Transverse colon (tissue), 4 donors: ENCODE measurements at regions not wholly inside any gene's neighbourhood (a gene's known extent, or its start where the extent isn't known, plus 50 kb on each side); places are given as distances from the start of the nearest gene placed in this dataset.
A peak's percentile ranks its signal among the peaks of the same experiment; 100 is the strongest.

Source experiments
- DNase-seq: peaks from one replicate; pipeline ENCODE4 v3.0.0-alpha.2; 2019
- H3K27ac ChIP-seq, 4 donors: fragments of 200-600 bp; sonication (generic); 2 replicates each; pipeline ENCODE4 v1.5.1; 2016 to 2018; ENCODE audit warnings: inconsistent platforms in 4 of 4
- H3K27me3 ChIP-seq: fragments of 200-600 bp; sonication (generic); 2 replicates; pipeline ENCODE4 v1.5.1; 2017; ENCODE audit warnings: inconsistent platforms
- H3K36me3 ChIP-seq, 4 donors: fragments of 200-600 bp; sonication (generic); 2 replicates each; pipeline ENCODE4 v1.5.1; 2017 to 2019; ENCODE audit warnings: inconsistent platforms in 4 of 4
- H3K4me1 ChIP-seq, 4 donors: fragments of 200-600 bp; sonication (generic); 2 replicates each; pipeline ENCODE4 v1.5.1; 2017 to 2020; ENCODE audit warnings: inconsistent platforms in 4 of 4
- H3K4me3 ChIP-seq, 4 donors: fragments of 200-600 bp; sonication (generic); 1 replicate in 1 of 4; 2 replicates in 3 of 4; pipeline versions ENCODE4 v1.5.1 to v1.6.1; 2017 to 2019; ENCODE audit warnings: inconsistent platforms in 4 of 4
- H3K9me3 ChIP-seq, 2 donors: fragments of 200-600 bp; sonication (generic); 2 replicates each; pipeline ENCODE4 v1.5.1; 2017 to 2019; ENCODE audit warnings: inconsistent platforms in 2 of 2
- CTCF ChIP-seq, 5 experiments: fragments of 200-600 bp in 3 of 5; fragments of 450-650 bp in 2 of 5; sonication (generic) in 3 of 5; IDR thresholded peaks; 1 replicate in 2 of 5; 2 replicates in 3 of 5; pipeline ENCODE4 v1.5.1; 2016 to 2017; ENCODE audit warnings: antibody characterized with exemption in 5 of 5, inconsistent platforms in 3 of 5, mild to moderate bottlenecking in 2 of 5, moderate library complexity in 1 of 5
- EP300 ChIP-seq: sonication (generic); formaldehyde crosslinking; IDR thresholded peaks from one replicate; pipeline ENCODE4 v1.6.1; 2017; ENCODE audit warnings: antibody characterized with exemption, low read depth
- POLR2A ChIP-seq: fragments of 450-650 bp; IDR thresholded peaks from one replicate; pipeline ENCODE4 v1.6.1; 2016; ENCODE audit warnings: antibody characterized with exemption, mild to moderate bottlenecking, moderate library complexity
- POLR2AphosphoS5 ChIP-seq, 3 donors: sonication (generic); formaldehyde crosslinking; IDR thresholded peaks; one replicate each; pipeline ENCODE4 v1.6.1; 2016; ENCODE audit warnings: antibody characterized with exemption in 3 of 3
- WGBS, 2 donors: methylation state at CpG; one replicate each; pipeline ENCODE4 v1.1.5; 2018; ENCODE audit warnings: low coverage in 1 of 2; 5-methylcytosine and 5-hydroxymethylcytosine counted together
- in situ Hi-C, 4 donors: fragments of 200-750 bp; cut with MboI; loops; one replicate each; pipeline versions ENCODE4 v1.15.0 to v1.15.1; 2017; ENCODE audit warnings: low sequenced_read_pairs in 3 of 4, low pct_ligation_motif_present in 1 of 4, low pct_unique_long_range_greater_than_20kb in 1 of 4
- intact Hi-C: fragments of 100-400 bp; cut with DNase I; formaldehyde crosslinking; loops from one replicate; pipeline ENCODE4 v1.15.1; 2023; ENCODE audit warnings: low total_unique reads

GRCh38 chr5:34474573-34475021 lies 181.5 kb upstream of the RAI14 start:
- H3K9me3 ChIP-seq, result no peaks in the 10 kb centered on the region
- no peaks in the 10 kb centered on the region for H3K27me3 ChIP-seq
- no peak overlapping the region for H3K27ac ChIP-seq
- no peak overlapping the region for H3K4me3 ChIP-seq
- H3K36me3 ChIP-seq, result no peaks in the 10 kb centered on the region
- DNase-seq, result no peak
- TF ChIP-seq POLR2A (no peak), POLR2AphosphoS5 (IDR thresholded peaks at IDR 0.05) (no peak), CTCF (IDR thresholded peaks at IDR 0.05) (peak; percentile 86 to 98 (median 95)), EP300 (no peak)
- in situ Hi-C loops, result loop anchor here in 3 of 4 donors (25.0 kb wide), 4 partner anchors 462 to 1037 kb away; partner anchors contain the start of genes AMACR (in 1 of the 3), SLC45A2 (in 1 of the 3) and TARS1 (in 1 of the 3)
- intact Hi-C loops, result no loop called here
- 33 to 49% methylated on average over 2 to 4 of the region's 4 CpGs for WGBS, 2 donors
- no peaks in the 10 kb centered on the region for H3K4me1 ChIP-seq

GRCh38 chr5:34475249-34475966 lies 180.7 kb upstream of the RAI14 start:
- no peaks in the 10 kb centered on the region for H3K36me3 ChIP-seq
- 84 to 90% methylated on average over 8 to 13 of the region's 13 CpGs for WGBS, 2 donors
- in situ Hi-C loops, result loop anchor here in 1 of 4 donors (25.0 kb wide), 1 partner anchor 537 kb away; no protein-coding TSS in a partner anchor
- no peak overlapping the region for H3K27ac ChIP-seq
- H3K9me3 ChIP-seq, result no peaks in the 10 kb centered on the region
- H3K27me3 ChIP-seq, result no peaks in the 10 kb centered on the region
- TF ChIP-seq POLR2AphosphoS5 (IDR thresholded peaks at IDR 0.05) (no peak), POLR2A (no peak), CTCF (IDR thresholded peaks at IDR 0.05) (no peak), EP300 (no peak)
- no peak overlapping the region for H3K4me3 ChIP-seq
- no peaks in the 10 kb centered on the region for H3K4me1 ChIP-seq
- intact Hi-C loops, result no loop called here
- no peak for DNase-seq

GRCh38 chr5:34476941-34477565 lies 179.1 kb upstream of the RAI14 start:
- WGBS, 2 donors, result 50 to 86% methylated on average over 1 to 12 of the region's 12 CpGs
- Histone ChIP-seq H3K4me1 (no peaks in the 10 kb centered on the region), H3K27ac (no peak overlapping the region), H3K36me3 (no peaks in the 10 kb centered on the region), H3K4me3 (no peak overlapping the region), H3K9me3 (no peaks in the 10 kb centered on the region), H3K27me3 (no peaks in the 10 kb centered on the region)
- TF ChIP-seq CTCF (IDR thresholded peaks at IDR 0.05) (no peak), POLR2AphosphoS5 (IDR thresholded peaks at IDR 0.05) (no peak), POLR2A (no peak), EP300 (no peak)
- in situ Hi-C loops, result loop anchor here in 1 of 4 donors (25.0 kb wide), 1 partner anchor 535 kb away; no protein-coding TSS in a partner anchor
- no peak for DNase-seq
- intact Hi-C loops, result no loop called here

GRCh38 chr5:34480810-34481528 lies 175.2 kb upstream of the RAI14 start:
- Histone ChIP-seq H3K27me3 (no peaks in the 10 kb centered on the region), H3K9me3 (no peaks in the 10 kb centered on the region), H3K4me1 (peaks cover 0 to 1% (median 0%) of the 10 kb centered on the region in 4 donors), H3K27ac (no peak overlapping the region), H3K4me3 (no peak overlapping the region), H3K36me3 (no peaks in the 10 kb centered on the region)
- WGBS, 2 donors, result 82% methylated on average over 6 of the region's 6 CpGs; no CpG with 5 or more reads in 1 of the 2 donors
- in situ Hi-C loops (loop anchor here (5.0 to 25.0 kb wide), 3 partner anchors 421 to 531 kb away; no protein-coding TSS in a partner anchor), intact Hi-C loops (no loop called here)
- no peak for TF ChIP-seq EP300
- no peak for TF ChIP-seq POLR2A
- TF ChIP-seq POLR2AphosphoS5 (IDR thresholded peaks at IDR 0.05), result no peak
- TF ChIP-seq CTCF (IDR thresholded peaks at IDR 0.05), result no peak
- no peak for DNase-seq
